CD4-positive, alpha-beta T cell (primary cell): ENCODE measurements at regions not wholly inside any gene's neighbourhood (a gene's known extent, or its start where the extent isn't known, plus 50 kb on each side); places are given as distances from the start of the nearest gene placed in this dataset.

ENCODE experiments used
- ATAC-seq: fragments of 200-7000 bp; cut with Tn5 transposase; one replicate; pipeline ENCODE4 v1.10.0; 2022; ENCODE audit warnings: mild to moderate bottlenecking; ENCODE audit not compliant: poor library complexity
- CTCF ChIA-PET: fragments of 350-600 bp; sonication (Branson Sonifier 250); formaldehyde crosslinking; loops from one replicate; lab custom pipeline; 2021; ENCODE audit warnings: antibody characterized with exemption, inconsistent platforms; lab: Charles Lee
- POLR2A ChIA-PET: fragments of 350-600 bp; sonication (Branson Sonifier 250); formaldehyde crosslinking; loops from one replicate; lab custom pipeline; 2021; ENCODE audit warnings: antibody characterized with exemption, inconsistent platforms; lab: Charles Lee
- DNase-seq, 14 experiments: peaks; one replicate each; pipeline ENCODE4 v3.0.0-alpha.2; 2013 to 2020; ENCODE audit warnings: mixed read lengths in 2 of 14
- H3K27ac ChIP-seq, 2 donors: one replicate each; pipeline versions ENCODE4 v1.5.1 to v1.7.0; 2013; ENCODE audit warnings: low read length in 2 of 2, low read depth in 1 of 2, mild to moderate bottlenecking in 1 of 2
- H3K27me3 ChIP-seq, 2 experiments: 1 replicate in 1 of 2; 2 replicates in 1 of 2; pipeline versions ENCODE4 v1.6.1 to v1.7.0; 2013; ENCODE audit warnings: low read length in 2 of 2, control low read depth in 1 of 2, mild to moderate bottlenecking in 1 of 2, moderate library complexity in 1 of 2; ENCODE audit not compliant: insufficient read depth in 2 of 2, control insufficient read depth in 1 of 2
- H3K36me3 ChIP-seq: one replicate; pipeline ENCODE4 v1.6.1; 2013; ENCODE audit warnings: low read length, control low read depth; ENCODE audit not compliant: insufficient read depth
- H3K4me1 ChIP-seq: one replicate; pipeline ENCODE4 v1.6.1; 2013; ENCODE audit warnings: low read length, control low read depth; ENCODE audit not compliant: insufficient read depth
- H3K4me3 ChIP-seq: one replicate; pipeline ENCODE4 v1.5.1; 2013; ENCODE audit warnings: mild to moderate bottlenecking, low read length, moderate library complexity
- H3K9me3 ChIP-seq, 2 experiments: 1 replicate in 1 of 2; 2 replicates in 1 of 2; pipeline versions ENCODE4 v1.6.1 to v1.7.0; 2013; ENCODE audit warnings: low read length in 2 of 2, mild to moderate bottlenecking in 2 of 2, control low read depth in 1 of 2, moderate library complexity in 1 of 2; ENCODE audit not compliant: control insufficient read depth in 1 of 2, insufficient read depth in 1 of 2
- H3K27ac Mint-ChIP-seq: one replicate; pipeline ENCODE4 v1.8.0; 2020; ENCODE audit warnings: mixed read lengths
- H3K27me3 Mint-ChIP-seq: one replicate; pipeline ENCODE4 v1.8.0; 2021; ENCODE audit warnings: mixed read lengths
- H3K36me3 Mint-ChIP-seq: one replicate; pipeline ENCODE4 v1.8.0; 2021; ENCODE audit warnings: low read depth, mixed read lengths
- H3K4me1 Mint-ChIP-seq: one replicate; pipeline ENCODE4 v1.8.0; 2021; ENCODE audit warnings: low read depth, mixed read lengths
- H3K4me3 Mint-ChIP-seq: one replicate; pipeline ENCODE4 v1.8.0; 2020; ENCODE audit warnings: mild to moderate bottlenecking, mixed read lengths
- H3K9me3 Mint-ChIP-seq: one replicate; pipeline ENCODE4 v1.8.0; 2020; ENCODE audit warnings: mixed read lengths
- intact Hi-C, 2 experiments: fragments of 100-400 bp; cut with DNase I in 1 of 2; cut with micrococcal nuclease in 1 of 2; formaldehyde crosslinking; loops; one replicate each; pipeline versions ENCODE4 v1.15.1 to v1.9.0; 2023 to 2025; cut with DNase I, micrococcal nuclease
- TF ChIP-seq, protein P1 (sequence below): fragments of 200-600 bp; IDR thresholded peaks from one replicate; pipeline ENCODE4 v1.8.0; 2022; ENCODE audit warnings: antibody characterized with exemption, mild to moderate bottlenecking

DNA sequence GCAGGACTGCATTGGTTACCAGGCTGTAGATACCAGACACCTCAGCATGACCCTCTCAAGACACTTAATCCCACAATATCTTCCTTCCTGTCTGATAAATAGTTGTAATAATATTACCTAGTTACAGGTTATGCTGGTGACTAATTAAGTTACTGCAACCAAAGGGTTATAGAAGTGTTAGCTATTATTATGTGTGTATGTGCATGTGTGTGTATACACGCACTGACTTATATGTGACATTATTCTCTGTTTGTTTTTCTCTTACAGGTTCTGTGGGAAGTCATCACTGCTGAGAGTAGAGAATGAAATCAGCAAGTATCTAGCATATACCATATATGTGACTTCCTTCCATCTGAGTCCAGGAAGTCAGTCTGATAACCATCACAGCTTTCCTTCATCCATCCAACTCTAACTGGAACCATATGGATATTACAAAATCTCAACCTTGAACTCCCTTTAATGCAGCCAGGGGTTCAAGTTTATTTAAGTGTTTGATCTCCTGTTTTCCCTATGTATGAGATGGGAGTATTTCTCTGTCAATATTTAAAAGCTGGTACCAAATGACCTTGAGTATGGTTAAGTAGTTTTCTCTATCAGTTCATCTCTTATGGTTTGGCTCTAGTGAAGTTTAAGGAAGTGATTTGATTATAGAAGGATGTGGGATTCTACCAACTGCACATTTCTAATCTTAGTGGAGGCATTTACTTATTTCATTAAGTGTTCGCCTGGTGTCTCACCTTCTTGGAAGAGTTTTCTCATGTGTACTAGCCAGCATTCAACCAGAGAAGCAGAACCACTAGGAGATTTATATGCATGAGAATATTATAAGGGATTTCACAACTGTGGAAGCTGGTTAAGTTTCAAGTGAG, 313.2 kb downstream of the HIVEP2 start:
- TF ChIP-seq, protein P1, sequence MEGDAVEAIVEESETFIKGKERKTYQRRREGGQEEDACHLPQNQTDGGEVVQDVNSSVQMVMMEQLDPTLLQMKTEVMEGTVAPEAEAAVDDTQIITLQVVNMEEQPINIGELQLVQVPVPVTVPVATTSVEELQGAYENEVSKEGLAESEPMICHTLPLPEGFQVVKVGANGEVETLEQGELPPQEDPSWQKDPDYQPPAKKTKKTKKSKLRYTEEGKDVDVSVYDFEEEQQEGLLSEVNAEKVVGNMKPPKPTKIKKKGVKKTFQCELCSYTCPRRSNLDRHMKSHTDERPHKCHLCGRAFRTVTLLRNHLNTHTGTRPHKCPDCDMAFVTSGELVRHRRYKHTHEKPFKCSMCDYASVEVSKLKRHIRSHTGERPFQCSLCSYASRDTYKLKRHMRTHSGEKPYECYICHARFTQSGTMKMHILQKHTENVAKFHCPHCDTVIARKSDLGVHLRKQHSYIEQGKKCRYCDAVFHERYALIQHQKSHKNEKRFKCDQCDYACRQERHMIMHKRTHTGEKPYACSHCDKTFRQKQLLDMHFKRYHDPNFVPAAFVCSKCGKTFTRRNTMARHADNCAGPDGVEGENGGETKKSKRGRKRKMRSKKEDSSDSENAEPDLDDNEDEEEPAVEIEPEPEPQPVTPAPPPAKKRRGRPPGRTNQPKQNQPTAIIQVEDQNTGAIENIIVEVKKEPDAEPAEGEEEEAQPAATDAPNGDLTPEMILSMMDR: no peak
- Mint-ChIP-seq H3K36me3 (no peaks in the 10 kb centered on the region), H3K27me3 (no peaks in the 10 kb centered on the region), H3K27ac (no peak overlapping the region), H3K9me3 (no peaks in the 10 kb centered on the region), H3K4me1 (peaks cover 18% of the 10 kb centered on the region), H3K4me3 (no peak overlapping the region)
- intact Hi-C loops: no loop called here
- H3K27me3 ChIP-seq: no peaks in the 10 kb centered on the region
- no peak overlapping the region for H3K27ac ChIP-seq
- ChIA-PET POLR2A (interaction anchor here (1.2 kb wide), 1 partner anchor 10 kb away, joined by 3 read pairs; no protein-coding TSS in a partner anchor), CTCF (no interaction called here)
- H3K4me1 ChIP-seq: no peaks in the 10 kb centered on the region
- no peaks in the 10 kb centered on the region for H3K9me3 ChIP-seq
- ATAC-seq: no peak
- no peaks in the 10 kb centered on the region for H3K36me3 ChIP-seq
- H3K4me3 ChIP-seq: no peak overlapping the region
- DNase-seq: no peak

DNA sequence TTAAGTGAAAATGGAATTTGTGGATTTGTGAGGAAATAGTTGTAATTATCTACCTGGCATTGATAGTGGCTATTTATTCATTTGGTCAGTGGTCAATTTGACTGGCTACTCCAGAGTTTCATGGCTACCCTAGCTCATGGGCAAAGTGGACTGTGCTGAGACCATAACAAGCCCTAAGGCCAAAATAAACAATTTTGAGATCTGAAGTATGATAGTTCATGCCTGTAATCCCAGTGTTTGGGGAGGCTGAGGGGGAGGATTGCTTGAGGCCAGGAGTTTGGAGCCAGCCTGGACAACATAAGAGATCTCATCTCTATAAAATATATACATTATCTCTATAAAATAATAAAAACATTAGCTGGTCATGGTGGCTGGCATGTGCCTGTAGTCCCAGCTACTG, 311.7 kb downstream of the HIVEP2 start:
- H3K27me3 ChIP-seq: no peaks in the 10 kb centered on the region
- no peak overlapping the region for H3K4me3 Mint-ChIP-seq
- ChIA-PET POLR2A (no interaction called here), CTCF (no interaction called here)
- DNase-seq: no peak
- H3K9me3 Mint-ChIP-seq: no peaks in the 10 kb centered on the region
- H3K9me3 ChIP-seq: no peaks in the 10 kb centered on the region
- no peaks in the 10 kb centered on the region for H3K36me3 ChIP-seq
- no peaks in the 10 kb centered on the region for H3K4me1 ChIP-seq
- H3K27ac ChIP-seq: no peak overlapping the region
- no peak for ATAC-seq
- peaks cover 14% of the 10 kb centered on the region for H3K4me1 Mint-ChIP-seq
- H3K27ac Mint-ChIP-seq: no peak overlapping the region
- TF ChIP-seq, protein P1: no peak
- no peak overlapping the region for H3K4me3 ChIP-seq
- intact Hi-C loops: no loop called here
- H3K36me3 Mint-ChIP-seq: no peaks in the 10 kb centered on the region
- H3K27me3 Mint-ChIP-seq: no peaks in the 10 kb centered on the region

DNA sequence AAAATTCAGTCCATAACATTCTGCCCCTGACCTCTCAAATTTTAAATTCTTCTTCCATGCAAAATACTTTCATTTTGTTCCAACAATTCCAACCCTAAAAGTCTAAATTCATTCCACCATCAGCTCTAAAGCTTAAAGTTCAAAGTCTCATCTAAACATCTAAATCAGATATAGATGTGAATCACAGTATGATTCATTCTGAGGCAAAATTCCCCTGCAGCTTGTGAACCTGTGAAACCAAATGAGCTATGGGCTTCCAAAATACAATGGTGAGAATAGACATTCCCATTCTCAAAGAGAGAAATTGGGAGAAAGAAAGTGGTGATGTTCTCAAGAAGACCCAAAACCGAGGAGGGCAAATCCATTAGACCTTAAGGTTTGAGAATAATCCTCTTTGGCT, 309.8 kb downstream of the HIVEP2 start:
- Mint-ChIP-seq H3K36me3 (no peaks in the 10 kb centered on the region), H3K4me1 (peaks cover 14% of the 10 kb centered on the region), H3K27me3 (no peaks in the 10 kb centered on the region), H3K27ac (no peak overlapping the region), H3K9me3 (no peaks in the 10 kb centered on the region), H3K4me3 (no peak overlapping the region)
- Histone ChIP-seq H3K4me1 (no peaks in the 10 kb centered on the region), H3K36me3 (no peaks in the 10 kb centered on the region), H3K27me3 (no peaks in the 10 kb centered on the region), H3K4me3 (no peak overlapping the region), H3K9me3 (no peaks in the 10 kb centered on the region), H3K27ac (no peak overlapping the region)
- TF ChIP-seq, protein P1: no peak
- DNase-seq (no peak), ATAC-seq (no peak)
- ChIA-PET POLR2A (interaction anchor here (0.6 kb wide), 1 partner anchor 651 kb away, joined by 3 read pairs; no protein-coding TSS in a partner anchor), CTCF (no interaction called here)
- intact Hi-C loops: no loop called here
